Liver (tissue), 3 donors: ENCODE measurements at regions not wholly inside any gene's neighbourhood (a gene's known extent, or its start where the extent isn't known, plus 50 kb on each side); places are given as distances from the start of the nearest gene placed in this dataset.

Source experiments
- FOXA1 ChIP-seq: IDR thresholded peaks from 2 replicates; pipeline ENCODE4 v1.6.1; 2016; ENCODE audit warnings: antibody characterized with exemption
- FOXA2 ChIP-seq: IDR thresholded peaks from 2 replicates; pipeline ENCODE4 v1.6.1; 2016; ENCODE audit warnings: antibody characterized with exemption
- GABPA ChIP-seq, 2 donors: IDR thresholded peaks in 1 of 2; conservative IDR thresholded peaks in 1 of 2; 2 replicates each; pipeline ENCODE4 v1.6.1; 2016; ENCODE audit warnings: antibody characterized with exemption in 2 of 2, mild to moderate bottlenecking in 1 of 2, moderate library complexity in 1 of 2
- HNF4A ChIP-seq, 2 donors: conservative IDR thresholded peaks; 2 replicates each; pipeline ENCODE4 v1.6.1; 2016; ENCODE audit warnings: antibody characterized with exemption in 2 of 2, mild to moderate bottlenecking in 2 of 2
- JUND ChIP-seq, 2 donors: IDR thresholded peaks; 2 replicates each; pipeline ENCODE4 v1.6.1; 2016; ENCODE audit warnings: antibody characterized with exemption in 2 of 2
- RAD21 ChIP-seq, 2 donors: IDR thresholded peaks; 2 replicates each; pipeline ENCODE4 v1.6.1; 2016; ENCODE audit warnings: antibody characterized with exemption in 2 of 2, mild to moderate bottlenecking in 2 of 2
- SP1 ChIP-seq: IDR thresholded peaks from 2 replicates; pipeline ENCODE4 v1.6.1; 2018; ENCODE audit warnings: antibody characterized with exemption, mild to moderate bottlenecking
- TAF1 ChIP-seq: conservative IDR thresholded peaks from 2 replicates; pipeline ENCODE4 v1.6.1; 2016; ENCODE audit warnings: antibody characterized with exemption, mild to moderate bottlenecking
- YY1 ChIP-seq: IDR thresholded peaks from 2 replicates; pipeline ENCODE4 v1.6.1; 2016; ENCODE audit warnings: antibody characterized with exemption, mild to moderate bottlenecking
- TF ChIP-seq, protein P1 (sequence below): fragments of 150-350 bp; IDR thresholded peaks from 2 replicates; pipeline ENCODE4 v1.5.1; 2017; ENCODE audit warnings: improper control_type of control experiment, low read depth, low read length; ENCODE audit not compliant: missing input control
- TF ChIP-seq, protein P2 (sequence below): IDR thresholded peaks from 2 replicates; pipeline ENCODE4 v1.6.1; 2016; ENCODE audit warnings: antibody characterized with exemption
- TF ChIP-seq, protein P3 (sequence below): IDR thresholded peaks from 2 replicates; pipeline ENCODE4 v1.6.1; 2016; ENCODE audit warnings: antibody characterized with exemption, mild to moderate bottlenecking
- TF ChIP-seq, protein P4 (sequence below): IDR thresholded peaks from 2 replicates; pipeline ENCODE4 v1.6.1; 2016; ENCODE audit warnings: antibody characterized with exemption
- donor health status: healthy.
- donor health status: healthy.

DNA sequence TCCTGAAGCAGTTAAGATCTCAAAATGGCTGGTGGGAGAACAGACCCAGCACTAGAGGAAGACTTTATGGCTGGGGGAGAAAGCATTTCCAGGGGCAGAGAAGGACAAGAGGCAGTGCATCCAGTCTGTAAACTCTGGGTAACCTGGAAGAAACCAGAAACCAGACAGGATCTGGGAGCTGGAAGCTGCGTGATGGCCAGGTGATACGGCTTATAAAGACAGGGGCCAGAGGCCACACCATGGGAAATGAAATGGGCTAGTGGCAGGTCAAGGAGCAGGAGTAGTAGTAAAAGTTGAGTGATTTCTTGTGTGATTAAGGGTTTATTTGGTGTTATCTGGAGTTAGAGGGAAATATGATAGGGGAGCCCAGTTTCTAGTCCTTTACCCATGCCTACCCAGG lies 144.7 kb upstream of the ARRDC4 start:
- no peak for TF ChIP-seq HNF4A (conservative IDR thresholded peaks at IDR 0.05)
- TF ChIP-seq, protein P1, sequence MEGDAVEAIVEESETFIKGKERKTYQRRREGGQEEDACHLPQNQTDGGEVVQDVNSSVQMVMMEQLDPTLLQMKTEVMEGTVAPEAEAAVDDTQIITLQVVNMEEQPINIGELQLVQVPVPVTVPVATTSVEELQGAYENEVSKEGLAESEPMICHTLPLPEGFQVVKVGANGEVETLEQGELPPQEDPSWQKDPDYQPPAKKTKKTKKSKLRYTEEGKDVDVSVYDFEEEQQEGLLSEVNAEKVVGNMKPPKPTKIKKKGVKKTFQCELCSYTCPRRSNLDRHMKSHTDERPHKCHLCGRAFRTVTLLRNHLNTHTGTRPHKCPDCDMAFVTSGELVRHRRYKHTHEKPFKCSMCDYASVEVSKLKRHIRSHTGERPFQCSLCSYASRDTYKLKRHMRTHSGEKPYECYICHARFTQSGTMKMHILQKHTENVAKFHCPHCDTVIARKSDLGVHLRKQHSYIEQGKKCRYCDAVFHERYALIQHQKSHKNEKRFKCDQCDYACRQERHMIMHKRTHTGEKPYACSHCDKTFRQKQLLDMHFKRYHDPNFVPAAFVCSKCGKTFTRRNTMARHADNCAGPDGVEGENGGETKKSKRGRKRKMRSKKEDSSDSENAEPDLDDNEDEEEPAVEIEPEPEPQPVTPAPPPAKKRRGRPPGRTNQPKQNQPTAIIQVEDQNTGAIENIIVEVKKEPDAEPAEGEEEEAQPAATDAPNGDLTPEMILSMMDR, result no peak
- TF ChIP-seq GABPA (IDR thresholded peaks at IDR 0.05 in 1 of 2, conservative IDR thresholded peaks at IDR 0.05 in 1 of 2), result no peak
- no peak for TF ChIP-seq RAD21 (IDR thresholded peaks at IDR 0.05)
- TF ChIP-seq, protein P2, sequence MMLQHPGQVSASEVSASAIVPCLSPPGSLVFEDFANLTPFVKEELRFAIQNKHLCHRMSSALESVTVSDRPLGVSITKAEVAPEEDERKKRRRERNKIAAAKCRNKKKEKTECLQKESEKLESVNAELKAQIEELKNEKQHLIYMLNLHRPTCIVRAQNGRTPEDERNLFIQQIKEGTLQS, result no peak
- no peak for TF ChIP-seq TAF1
- TF ChIP-seq YY1, result no peak
- TF ChIP-seq SP1, result no peak
- TF ChIP-seq, protein P3, sequence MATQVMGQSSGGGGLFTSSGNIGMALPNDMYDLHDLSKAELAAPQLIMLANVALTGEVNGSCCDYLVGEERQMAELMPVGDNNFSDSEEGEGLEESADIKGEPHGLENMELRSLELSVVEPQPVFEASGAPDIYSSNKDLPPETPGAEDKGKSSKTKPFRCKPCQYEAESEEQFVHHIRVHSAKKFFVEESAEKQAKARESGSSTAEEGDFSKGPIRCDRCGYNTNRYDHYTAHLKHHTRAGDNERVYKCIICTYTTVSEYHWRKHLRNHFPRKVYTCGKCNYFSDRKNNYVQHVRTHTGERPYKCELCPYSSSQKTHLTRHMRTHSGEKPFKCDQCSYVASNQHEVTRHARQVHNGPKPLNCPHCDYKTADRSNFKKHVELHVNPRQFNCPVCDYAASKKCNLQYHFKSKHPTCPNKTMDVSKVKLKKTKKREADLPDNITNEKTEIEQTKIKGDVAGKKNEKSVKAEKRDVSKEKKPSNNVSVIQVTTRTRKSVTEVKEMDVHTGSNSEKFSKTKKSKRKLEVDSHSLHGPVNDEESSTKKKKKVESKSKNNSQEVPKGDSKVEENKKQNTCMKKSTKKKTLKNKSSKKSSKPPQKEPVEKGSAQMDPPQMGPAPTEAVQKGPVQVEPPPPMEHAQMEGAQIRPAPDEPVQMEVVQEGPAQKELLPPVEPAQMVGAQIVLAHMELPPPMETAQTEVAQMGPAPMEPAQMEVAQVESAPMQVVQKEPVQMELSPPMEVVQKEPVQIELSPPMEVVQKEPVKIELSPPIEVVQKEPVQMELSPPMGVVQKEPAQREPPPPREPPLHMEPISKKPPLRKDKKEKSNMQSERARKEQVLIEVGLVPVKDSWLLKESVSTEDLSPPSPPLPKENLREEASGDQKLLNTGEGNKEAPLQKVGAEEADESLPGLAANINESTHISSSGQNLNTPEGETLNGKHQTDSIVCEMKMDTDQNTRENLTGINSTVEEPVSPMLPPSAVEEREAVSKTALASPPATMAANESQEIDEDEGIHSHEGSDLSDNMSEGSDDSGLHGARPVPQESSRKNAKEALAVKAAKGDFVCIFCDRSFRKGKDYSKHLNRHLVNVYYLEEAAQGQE, result no peak
- TF ChIP-seq JUND (IDR thresholded peaks at IDR 0.05), result no peak
- TF ChIP-seq, protein P4, sequence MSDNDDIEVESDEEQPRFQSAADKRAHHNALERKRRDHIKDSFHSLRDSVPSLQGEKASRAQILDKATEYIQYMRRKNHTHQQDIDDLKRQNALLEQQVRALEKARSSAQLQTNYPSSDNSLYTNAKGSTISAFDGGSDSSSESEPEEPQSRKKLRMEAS, result no peak
- TF ChIP-seq FOXA1, result no peak
- no peak for TF ChIP-seq FOXA2
